GM12874 (cell line): ENCODE measurements at regions not wholly inside any gene's neighbourhood (a gene's known extent, or its start where the extent isn't known, plus 50 kb on each side); places are given as distances from the start of the nearest gene placed in this dataset.

ENCODE experiments used
- TF ChIP-seq, protein P1 (sequence below): IDR thresholded peaks from 2 replicates; pipeline ENCODE4 v1.5.1; 2011; ENCODE audit warnings: low read depth, mild to moderate bottlenecking, control low read depth, low read length, moderate library complexity; ENCODE audit not compliant: insufficient read depth

- TF ChIP-seq, protein P1, sequence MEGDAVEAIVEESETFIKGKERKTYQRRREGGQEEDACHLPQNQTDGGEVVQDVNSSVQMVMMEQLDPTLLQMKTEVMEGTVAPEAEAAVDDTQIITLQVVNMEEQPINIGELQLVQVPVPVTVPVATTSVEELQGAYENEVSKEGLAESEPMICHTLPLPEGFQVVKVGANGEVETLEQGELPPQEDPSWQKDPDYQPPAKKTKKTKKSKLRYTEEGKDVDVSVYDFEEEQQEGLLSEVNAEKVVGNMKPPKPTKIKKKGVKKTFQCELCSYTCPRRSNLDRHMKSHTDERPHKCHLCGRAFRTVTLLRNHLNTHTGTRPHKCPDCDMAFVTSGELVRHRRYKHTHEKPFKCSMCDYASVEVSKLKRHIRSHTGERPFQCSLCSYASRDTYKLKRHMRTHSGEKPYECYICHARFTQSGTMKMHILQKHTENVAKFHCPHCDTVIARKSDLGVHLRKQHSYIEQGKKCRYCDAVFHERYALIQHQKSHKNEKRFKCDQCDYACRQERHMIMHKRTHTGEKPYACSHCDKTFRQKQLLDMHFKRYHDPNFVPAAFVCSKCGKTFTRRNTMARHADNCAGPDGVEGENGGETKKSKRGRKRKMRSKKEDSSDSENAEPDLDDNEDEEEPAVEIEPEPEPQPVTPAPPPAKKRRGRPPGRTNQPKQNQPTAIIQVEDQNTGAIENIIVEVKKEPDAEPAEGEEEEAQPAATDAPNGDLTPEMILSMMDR: no peak
Observed at GRCh38 chr4:165651901-165652300, 221.1 kb upstream of the TLL1 start.

DNA sequence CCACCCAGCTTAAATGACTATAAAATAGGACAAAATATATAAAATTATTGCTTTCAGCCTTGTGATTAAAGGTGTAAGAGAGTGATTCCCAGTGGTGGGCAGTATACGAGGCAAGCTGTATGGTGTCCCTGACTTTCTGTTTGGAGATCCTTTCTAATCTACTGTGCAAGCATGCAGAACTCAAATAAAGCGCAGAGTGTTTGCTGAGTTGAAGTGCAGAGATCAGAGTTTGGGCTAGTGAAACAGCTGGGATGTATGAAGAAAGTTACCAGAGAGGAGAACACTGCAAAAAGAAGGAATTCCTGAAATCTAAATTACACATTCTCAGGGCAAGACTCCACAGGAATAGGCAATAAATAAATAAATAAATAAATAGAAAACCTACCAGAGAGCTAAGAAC lies 218.5 kb upstream of the TLL1 start:
- TF ChIP-seq, protein P1: no peak

GRCh38 chr4:165656399-165656798 lies 216.6 kb upstream of the TLL1 start:
- TF ChIP-seq, protein P1: no peak

DNA sequence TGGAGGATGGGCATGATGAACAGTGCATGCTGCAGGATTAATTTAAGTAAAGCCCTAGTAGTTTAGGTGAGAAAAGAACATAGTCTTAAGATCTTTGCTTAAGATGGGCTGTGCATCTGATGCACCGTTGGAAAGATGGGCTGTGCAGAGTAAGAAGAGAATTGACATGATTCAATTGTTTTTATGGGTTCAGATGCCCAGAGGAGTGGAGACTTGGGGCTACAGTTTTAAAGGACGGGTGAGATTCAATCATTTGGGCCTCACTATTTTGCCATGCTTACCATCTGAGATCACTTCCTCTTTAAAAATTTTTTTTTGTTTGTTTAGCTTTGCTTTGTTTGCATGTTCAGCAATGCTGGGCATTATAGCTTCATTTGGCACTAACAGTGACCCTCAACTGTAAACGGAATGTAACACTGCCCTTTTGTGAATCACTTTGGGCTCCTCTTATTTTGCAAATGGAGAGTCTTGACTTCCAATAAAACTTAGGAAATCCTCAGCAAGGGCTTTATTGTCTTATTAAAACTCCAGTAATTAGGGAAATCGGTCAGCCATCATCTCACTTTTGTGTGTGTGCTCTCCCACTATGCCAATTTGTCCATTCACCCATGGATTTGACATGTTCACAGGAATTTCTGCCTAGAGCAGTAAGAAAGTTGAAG lies 216.1 kb upstream of the TLL1 start:
- TF ChIP-seq, protein P1: no peak

- TF ChIP-seq, protein P1: no peak
Observed at GRCh38 chr4:165662341-165662740, 210.7 kb upstream of the TLL1 start.

DNA sequence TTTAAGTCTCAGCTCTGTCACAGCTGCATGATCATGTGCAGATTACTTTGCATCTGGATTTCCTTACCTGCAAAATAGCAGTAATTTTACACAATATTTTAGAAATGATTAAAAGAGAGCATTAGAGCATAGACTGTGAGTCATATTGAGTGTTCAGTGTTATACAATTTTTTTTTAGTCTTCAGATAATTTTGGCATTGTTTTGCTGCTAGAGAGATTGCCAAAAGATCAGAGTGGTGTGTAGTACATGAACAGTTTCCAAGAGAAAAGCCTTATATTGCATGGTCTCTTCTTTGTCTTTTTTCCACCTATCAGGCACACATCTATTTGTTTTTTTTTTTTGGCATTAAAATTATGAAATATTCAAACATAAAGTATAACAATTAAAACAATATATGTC lies 209.6 kb upstream of the TLL1 start:
- TF ChIP-seq, protein P1: no peak

DNA sequence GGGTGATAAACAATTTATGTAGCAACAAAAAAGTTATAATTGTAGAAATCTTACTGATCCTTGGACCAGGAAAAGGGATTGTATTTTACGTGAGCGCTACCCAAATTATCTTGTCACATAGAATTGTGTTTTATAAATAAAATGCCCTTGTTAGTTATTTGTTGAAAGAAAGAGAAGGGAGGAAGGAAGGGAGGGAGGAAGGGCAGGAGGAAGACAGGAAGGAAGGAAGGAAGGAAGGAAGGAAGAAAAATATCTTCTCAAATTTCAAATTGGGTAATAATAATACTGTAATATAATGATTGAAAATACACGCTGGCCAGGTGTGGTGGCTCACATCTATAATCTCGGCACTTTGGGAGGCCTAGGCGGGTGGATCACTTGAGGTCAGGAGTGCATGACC lies 206.2 kb upstream of the TLL1 start:
- TF ChIP-seq, protein P1: no peak
